Duodenal mucosa (tissue), 2 donors: ENCODE measurements at regions not wholly inside any gene's neighbourhood (a gene's known extent, or its start where the extent isn't known, plus 50 kb on each side); places are given as distances from the start of the nearest gene placed in this dataset.

ENCODE experiments used
- H3K27ac ChIP-seq: one replicate; pipeline ENCODE4 v1.7.0; 2013; ENCODE audit warnings: low read depth, low read length
- H3K27me3 ChIP-seq, 2 donors: one replicate each; pipeline ENCODE4 v1.7.0; 2013; ENCODE audit warnings: low read length in 2 of 2, control low read depth in 1 of 2; ENCODE audit not compliant: insufficient read depth in 2 of 2, control insufficient read depth in 1 of 2
- H3K36me3 ChIP-seq, 2 donors: one replicate each; pipeline ENCODE4 v1.7.0; 2013; ENCODE audit warnings: low read length in 2 of 2, control low read depth in 1 of 2; ENCODE audit not compliant: insufficient read depth in 2 of 2, control insufficient read depth in 1 of 2
- H3K4me1 ChIP-seq, 2 donors: one replicate each; pipeline ENCODE4 v1.7.0; 2013; ENCODE audit warnings: low read length in 2 of 2, control low read depth in 1 of 2; ENCODE audit not compliant: insufficient read depth in 2 of 2, control insufficient read depth in 1 of 2
- H3K4me3 ChIP-seq, 2 donors: one replicate each; pipeline ENCODE4 v1.7.0; 2013; ENCODE audit warnings: low read length in 2 of 2, low read depth in 1 of 2
- H3K9ac ChIP-seq, 2 donors: one replicate each; pipeline ENCODE4 v1.7.0; 2013; ENCODE audit warnings: low read length in 2 of 2, low read depth in 1 of 2
- H3K9me3 ChIP-seq, 2 donors: one replicate each; pipeline ENCODE4 v1.7.0; 2013; ENCODE audit warnings: low read length in 2 of 2, control low read depth in 1 of 2; ENCODE audit not compliant: control insufficient read depth in 1 of 2

- Histone ChIP-seq H3K9me3 (peaks cover 0 to 13% of the 10 kb centered on the region in 2 donors), H3K36me3 (no peaks in the 10 kb centered on the region), H3K27me3 (no peaks in the 10 kb centered on the region)
Observed at GRCh38 chr12:34208331-34209258, 186.3 kb downstream of the ALG10 start.

GRCh38 chr12:34209259-34209835, 187.1 kb downstream of the ALG10 start:
- no peaks in the 10 kb centered on the region for H3K27me3 ChIP-seq
- H3K9ac ChIP-seq: no peak overlapping the region
- H3K9me3 ChIP-seq: peaks cover 0 to 13% of the 10 kb centered on the region in 2 donors
- H3K36me3 ChIP-seq: no peaks in the 10 kb centered on the region
- no peak overlapping the region for H3K27ac ChIP-seq
- no peaks in the 10 kb centered on the region for H3K4me1 ChIP-seq
- no peak overlapping the region for H3K4me3 ChIP-seq

More at GRCh38 chr12:34208331-34209258, 186.3 kb downstream of the ALG10 start:
- Histone ChIP-seq H3K4me1 (no peaks in the 10 kb centered on the region), H3K27ac (no peak overlapping the region), H3K9ac (no peak overlapping the region), H3K4me3 (no peak overlapping the region)

- Histone ChIP-seq H3K27me3 (no peaks in the 10 kb centered on the region), H3K9ac (no peak overlapping the region), H3K4me3 (no peak overlapping the region), H3K27ac (no peak overlapping the region), H3K9me3 (peaks cover 0 to 13% of the 10 kb centered on the region in 2 donors), H3K4me1 (no peaks in the 10 kb centered on the region), H3K36me3 (no peaks in the 10 kb centered on the region)
Observed at GRCh38 chr12:34210183-34210582, 187.9 kb downstream of the ALG10 start.

GRCh38 chr12:34210689-34211530, 188.6 kb downstream of the ALG10 start:
- H3K4me1 ChIP-seq: no peaks in the 10 kb centered on the region
- H3K9ac ChIP-seq: no peak overlapping the region
- H3K9me3 ChIP-seq: peaks cover 0 to 13% of the 10 kb centered on the region in 2 donors
- no peak overlapping the region for H3K27ac ChIP-seq
- H3K36me3 ChIP-seq: no peaks in the 10 kb centered on the region
- no peaks in the 10 kb centered on the region for H3K27me3 ChIP-seq
- H3K4me3 ChIP-seq: no peak overlapping the region

GRCh38 chr12:34212651-34213050, 190.4 kb downstream of the ALG10 start:
- Histone ChIP-seq H3K27me3 (no peaks in the 10 kb centered on the region), H3K27ac (no peak overlapping the region), H3K4me3 (no peak overlapping the region), H3K9me3 (peaks cover 0 to 13% of the 10 kb centered on the region in 2 donors), H3K4me1 (no peaks in the 10 kb centered on the region), H3K9ac (no peak overlapping the region), H3K36me3 (no peaks in the 10 kb centered on the region)

- Histone ChIP-seq H3K4me1 (no peaks in the 10 kb centered on the region), H3K9ac (no peak overlapping the region), H3K27ac (no peak overlapping the region), H3K36me3 (no peaks in the 10 kb centered on the region), H3K9me3 (peaks cover 0 to 13% of the 10 kb centered on the region in 2 donors), H3K4me3 (no peak overlapping the region), H3K27me3 (peaks cover 0 to 5% of the 10 kb centered on the region in 2 donors)
Observed at GRCh38 chr12:34214011-34214410, 191.7 kb downstream of the ALG10 start.

GRCh38 chr12:34215213-34215892, 193.1 kb downstream of the ALG10 start:
- Histone ChIP-seq H3K27me3 (peaks cover 0 to 5% of the 10 kb centered on the region in 2 donors), H3K9ac (no peak overlapping the region), H3K4me1 (no peaks in the 10 kb centered on the region), H3K9me3 (peaks cover 0 to 12% of the 10 kb centered on the region in 2 donors), H3K4me3 (no peak overlapping the region), H3K27ac (no peak overlapping the region), H3K36me3 (no peaks in the 10 kb centered on the region)

- Histone ChIP-seq H3K9ac (no peak overlapping the region), H3K4me1 (no peaks in the 10 kb centered on the region), H3K27ac (no peak overlapping the region), H3K4me3 (no peak overlapping the region), H3K36me3 (no peaks in the 10 kb centered on the region), H3K9me3 (peaks cover 0 to 7% of the 10 kb centered on the region in 2 donors), H3K27me3 (peaks cover 0 to 5% of the 10 kb centered on the region in 2 donors)
Observed at GRCh38 chr12:34215893-34216285, 193.6 kb downstream of the ALG10 start.

GRCh38 chr12:34217660-34218059, 195.4 kb downstream of the ALG10 start:
- Histone ChIP-seq H3K27me3 (peaks cover 0 to 5% of the 10 kb centered on the region in 2 donors), H3K36me3 (no peaks in the 10 kb centered on the region), H3K27ac (no peak overlapping the region), H3K9ac (no peak overlapping the region), H3K4me3 (no peak overlapping the region), H3K9me3 (no peaks in the 10 kb centered on the region), H3K4me1 (no peaks in the 10 kb centered on the region)
